HCT116 (cell line): ENCODE measurements at regions not wholly inside any gene's neighbourhood (a gene's known extent, or its start where the extent isn't known, plus 50 kb on each side); places are given as distances from the start of the nearest gene placed in this dataset.
"Not testable (repeated sequence)": the region's sequence is repeated elsewhere in the genome, so short reads cannot be mapped to it uniquely, and the experiment has no call there.

ENCODE experiments used
- ATAC-seq: fragments of 200-7000 bp; cut with Tn5 transposase; 2 replicates; pipeline ENCODE4 v1.9.1; 2020; ENCODE audit warnings: mild to moderate bottlenecking, moderate library complexity
- BruUV-seq: library from RNA; stranded (reverse); fragments of 400-500 nt; replicated peaks from 2 replicates; lab custom pipeline; 2021; lab: Mats Ljungman, UMichigan
- CTCF ChIA-PET: fragments of 300-600 bp; sonication (Branson Sonifier 250); formaldehyde crosslinking; loops from one replicate; lab custom pipeline; 2021; ENCODE audit warnings: antibody characterized with exemption; lab: Charles Lee
- POLR2A ChIA-PET: fragments of 300-600, 350-600 bp; sonication (Branson Sonifier 250); formaldehyde crosslinking; loops from one replicate; lab custom pipeline; 2021; ENCODE audit warnings: antibody characterized with exemption; lab: Charles Lee
- RAD21 ChIA-PET, 2 experiments: fragments of 300-600 bp; sonication (Branson Sonifier 250); formaldehyde crosslinking; loops; one replicate each; lab custom pipeline; 2023; ENCODE audit warnings: low total read pairs in 2 of 2; ENCODE audit not compliant: uncharacterized antibody in 2 of 2, unreplicated experiment in 2 of 2, low non-redundant PET in 1 of 2; lab: Charles Lee
- DNase-seq: peaks from one replicate; pipeline ENCODE4 v3.0.0-alpha.2; 2010; ENCODE audit warnings: low read depth, low spot score
- H2AFZ ChIP-seq: fragments of 200-600 bp; shearing (Covaris generic), sonication (generic); 2 replicates; pipeline ENCODE4 v1.6.1; 2017; ENCODE audit warnings: low read depth, mixed run types, mixed read lengths, antibody characterized with exemption, low read length; ENCODE audit not compliant: poor library complexity, severe bottlenecking
- H3K27ac ChIP-seq: 2 replicates; pipeline ENCODE4 v1.5.1; 2012; ENCODE audit warnings: low read depth, low read length
- H3K27me3 ChIP-seq: fragments of 200-600 bp; sonication (generic); 2 replicates; pipeline ENCODE4 v1.6.1; 2016; ENCODE audit warnings: mixed run types, low read length, mixed read lengths; ENCODE audit not compliant: insufficient read depth
- H3K36me3 ChIP-seq, 2 experiments: fragments of 200-500 bp in 1 of 2; fragments of 200-600 bp in 1 of 2; sonication (Bioruptor generic) in 1 of 2; sonication (generic) in 1 of 2; 2 replicates each; pipeline versions ENCODE4 v1.5.1 to v1.6.1; 2014 to 2016; ENCODE audit warnings: low read length in 2 of 2, inconsistent platforms in 1 of 2, mixed read lengths in 1 of 2, mixed run types in 1 of 2; ENCODE audit not compliant: insufficient read depth in 2 of 2, control insufficient read depth in 1 of 2
- H3K4me1 ChIP-seq, 2 experiments: fragments of 200-600 bp in 1 of 2; sonication (generic) in 1 of 2; 2 replicates each; pipeline versions ENCODE4 v1.5.1 to v1.6.1; 2012 to 2017; ENCODE audit warnings: low read length in 2 of 2, inconsistent platforms in 1 of 2, mild to moderate bottlenecking in 1 of 2, mixed read lengths in 1 of 2, mixed run types in 1 of 2, moderate library complexity in 1 of 2; ENCODE audit not compliant: insufficient read depth in 2 of 2, control insufficient read depth in 1 of 2
- H3K4me2 ChIP-seq: fragments of 200-600 bp; sonication (generic); 2 replicates; pipeline ENCODE4 v1.6.1; 2017; ENCODE audit warnings: mixed run types, low read length, mixed read lengths
- H3K4me3 ChIP-seq, 2 experiments: fragments of 200-600 bp in 1 of 2; sonication (generic) in 1 of 2; replicated peaks in 1 of 2; 2 replicates each; pipeline ENCODE4 v1.5.1; 2011 to 2016; ENCODE audit warnings: low read length in 2 of 2, control low read depth in 1 of 2, low read depth in 1 of 2, mild to moderate bottlenecking in 1 of 2, mixed read lengths in 1 of 2, mixed run types in 1 of 2
- H3K79me2 ChIP-seq: fragments of 200-600 bp; sonication (generic); 2 replicates; pipeline ENCODE4 v1.6.1; 2017; ENCODE audit warnings: mild to moderate bottlenecking, mixed run types, low read length, moderate library complexity, mixed read lengths; ENCODE audit not compliant: insufficient read depth
- H3K9ac ChIP-seq: fragments of 200-600 bp; sonication (generic); 2 replicates; pipeline ENCODE4 v1.6.1; 2016; ENCODE audit warnings: low read length, mixed read lengths
- H3K9me2 ChIP-seq: fragments of 200-600 bp; sonication (generic), shearing (Covaris generic); 2 replicates; pipeline ENCODE4 v1.6.1; 2017; ENCODE audit warnings: mixed run types, mild to moderate bottlenecking, moderate library complexity; ENCODE audit not compliant: insufficient read depth
- H3K9me3 ChIP-seq, 2 experiments: fragments of 200-500 bp in 1 of 2; fragments of 200-600 bp in 1 of 2; sonication (Bioruptor generic) in 1 of 2; sonication (generic) in 1 of 2; 2 replicates each; pipeline ENCODE4 v1.6.1; 2014 to 2017; ENCODE audit warnings: low read length in 2 of 2, mixed read lengths in 2 of 2, inconsistent platforms in 1 of 2, low read depth in 1 of 2, mild to moderate bottlenecking in 1 of 2, mixed run types in 1 of 2, moderate library complexity in 1 of 2; ENCODE audit not compliant: control insufficient read depth in 1 of 2, insufficient read depth in 1 of 2
- H4K20me1 ChIP-seq: fragments of 200-600 bp; sonication (generic), shearing (Covaris generic); 2 replicates; pipeline ENCODE4 v1.6.1; 2017; ENCODE audit warnings: mixed run types, mild to moderate bottlenecking, moderate library complexity; ENCODE audit not compliant: insufficient read depth
- intact Hi-C: fragments of 100-400 bp; cut with micrococcal nuclease; formaldehyde crosslinking; loops from 2 replicates; pipeline ENCODE4 v1.10.0; 2022

DNA sequence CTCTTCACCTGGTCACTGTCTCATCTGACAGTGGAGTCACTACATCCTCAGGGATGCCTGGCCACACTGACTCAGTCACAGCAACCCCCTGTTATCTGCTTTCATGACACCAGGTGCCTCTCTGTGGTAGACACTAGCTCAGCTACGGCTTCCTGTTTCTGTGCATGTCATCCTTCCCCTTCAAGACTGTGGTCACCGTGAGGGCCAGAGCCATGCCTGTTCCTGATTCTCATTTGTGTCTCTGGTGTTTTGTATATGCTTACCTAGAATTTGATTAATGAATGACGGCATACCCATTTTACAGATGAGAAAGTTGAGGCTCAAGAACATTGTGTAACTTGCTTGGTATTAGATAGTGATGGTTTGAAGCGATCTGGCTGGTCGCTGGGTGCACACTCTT lies 70.3 kb upstream of the KRTAP5-11 start:
- H3K9me2 ChIP-seq, H3K27ac ChIP-seq, H3K4me1 ChIP-seq, H3K4me3 ChIP-seq, H3K4me2 ChIP-seq, H3K36me3 ChIP-seq, POLR2A ChIA-PET, DNase-seq, H4K20me1 ChIP-seq, H3K79me2 ChIP-seq, H3K9ac ChIP-seq, intact Hi-C loops, H2AFZ ChIP-seq, BruUV-seq, ATAC-seq, RAD21 ChIA-PET, H3K27me3 ChIP-seq, CTCF ChIA-PET, H3K9me3 ChIP-seq: not testable (repeated sequence)

DNA sequence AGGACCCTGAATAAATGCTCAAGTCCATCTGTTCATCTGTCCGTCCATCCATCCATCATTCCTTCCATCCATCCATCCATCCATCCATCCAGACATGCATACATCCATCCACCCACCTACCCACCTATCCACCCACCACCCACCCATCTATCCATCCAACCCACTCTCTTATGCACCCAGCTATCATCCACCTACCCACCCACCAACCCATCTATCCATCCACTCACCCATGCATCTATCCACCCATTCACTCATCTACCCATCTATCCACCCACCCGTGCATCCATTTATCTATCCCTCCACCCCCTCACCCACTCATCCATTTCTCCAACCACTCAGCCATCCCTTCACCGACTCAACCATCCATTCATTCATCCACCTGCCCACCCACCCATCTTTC lies 71.7 kb upstream of the KRTAP5-11 start:
- intact Hi-C loops, H3K9ac ChIP-seq: not testable (repeated sequence)

DNA sequence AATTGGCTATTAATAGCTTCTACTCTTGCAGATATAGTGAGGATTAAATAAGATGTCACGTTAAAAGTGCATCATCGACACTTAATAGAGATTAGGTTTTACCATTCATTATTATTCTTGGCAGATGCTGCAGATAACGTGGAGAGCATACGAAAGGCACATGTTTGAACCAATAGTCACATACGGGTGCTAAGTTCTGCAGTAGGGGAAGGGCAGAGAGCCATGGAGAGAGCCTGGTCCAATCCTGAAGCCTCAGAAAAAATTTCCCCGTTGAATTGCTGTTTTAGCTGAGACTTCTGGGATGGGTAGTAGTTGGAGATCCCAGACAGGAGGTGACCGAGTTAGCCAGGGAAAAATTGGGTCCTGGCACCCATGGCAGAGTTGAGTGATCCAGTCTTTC lies 72.4 kb upstream of the KRTAP5-11 start:
- H3K9me2 ChIP-seq, H3K27ac ChIP-seq, ATAC-seq, CTCF ChIA-PET, H3K9me3 ChIP-seq, POLR2A ChIA-PET, RAD21 ChIA-PET, BruUV-seq, DNase-seq, intact Hi-C loops, H2AFZ ChIP-seq, H3K4me2 ChIP-seq, H3K79me2 ChIP-seq, H3K36me3 ChIP-seq, H3K4me3 ChIP-seq, H3K4me1 ChIP-seq, H4K20me1 ChIP-seq, H3K9ac ChIP-seq, H3K27me3 ChIP-seq: not testable (repeated sequence)

More for the DNA sequence above, 71.7 kb upstream of the KRTAP5-11 start:
- H3K4me2 ChIP-seq, H2AFZ ChIP-seq, ATAC-seq, H3K9me3 ChIP-seq, DNase-seq, RAD21 ChIA-PET, H3K27ac ChIP-seq, POLR2A ChIA-PET, BruUV-seq, H3K27me3 ChIP-seq, H4K20me1 ChIP-seq, CTCF ChIA-PET, H3K4me1 ChIP-seq, H3K79me2 ChIP-seq, H3K36me3 ChIP-seq, H3K9me2 ChIP-seq, H3K4me3 ChIP-seq: not testable (repeated sequence)

DNA sequence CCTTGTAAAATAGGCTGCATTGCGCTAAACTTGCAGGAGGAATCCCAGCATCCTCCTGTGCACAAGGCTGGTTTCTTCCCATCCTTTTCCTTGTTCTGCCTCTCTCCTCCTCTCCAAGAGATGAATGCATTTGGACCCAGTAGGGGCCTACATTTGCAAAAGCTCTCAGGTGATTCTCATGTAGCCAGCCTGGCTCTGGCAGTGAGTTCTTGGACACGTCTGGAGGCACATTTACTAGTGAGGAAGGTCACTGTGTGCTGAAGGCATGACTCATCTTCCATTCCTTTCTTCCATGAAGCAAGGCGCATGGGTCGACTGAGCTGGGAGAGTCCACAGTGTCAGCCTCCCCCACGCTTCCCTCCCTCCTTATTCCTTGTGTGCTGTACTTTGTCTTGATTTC lies 73.8 kb upstream of the KRTAP5-11 start:
- H3K4me1 ChIP-seq, H4K20me1 ChIP-seq, H3K36me3 ChIP-seq, POLR2A ChIA-PET, ATAC-seq, intact Hi-C loops, H3K79me2 ChIP-seq, H3K9me3 ChIP-seq, DNase-seq, H3K27me3 ChIP-seq, H3K4me2 ChIP-seq, H2AFZ ChIP-seq, H3K9ac ChIP-seq, H3K27ac ChIP-seq, RAD21 ChIA-PET, H3K4me3 ChIP-seq, CTCF ChIA-PET, BruUV-seq, H3K9me2 ChIP-seq: not testable (repeated sequence)

DNA sequence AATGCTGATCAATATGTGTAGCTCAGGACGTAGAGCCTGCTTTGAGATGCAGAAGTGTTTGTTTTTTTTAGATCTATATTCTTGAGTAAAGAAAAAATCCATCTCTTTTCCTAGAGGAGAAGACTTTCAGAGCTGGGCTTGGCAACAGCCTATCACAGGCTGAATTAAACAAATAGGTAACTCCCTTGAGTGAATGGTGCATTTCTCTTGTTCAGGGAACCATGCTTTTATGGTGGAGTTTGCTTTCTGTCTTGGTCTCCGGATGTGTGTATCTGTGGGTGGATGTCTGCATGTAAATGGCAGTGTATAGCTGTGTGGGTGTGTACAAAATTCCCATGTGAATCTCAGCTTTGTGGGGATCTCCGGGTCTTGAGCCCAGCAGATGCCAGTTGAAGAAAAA lies 82.3 kb upstream of the KRTAP5-11 start:
- H3K27me3 ChIP-seq, H3K9me2 ChIP-seq, H3K4me2 ChIP-seq, RAD21 ChIA-PET, BruUV-seq, H3K27ac ChIP-seq, ATAC-seq, H3K4me1 ChIP-seq, POLR2A ChIA-PET, H2AFZ ChIP-seq, H3K9me3 ChIP-seq, intact Hi-C loops, DNase-seq, H3K9ac ChIP-seq, H3K79me2 ChIP-seq, H4K20me1 ChIP-seq, H3K4me3 ChIP-seq, CTCF ChIA-PET, H3K36me3 ChIP-seq: not testable (repeated sequence)
